Osteocyte (in vitro differentiated cells): ENCODE measurements at regions not wholly inside any gene's neighbourhood (a gene's known extent, or its start where the extent isn't known, plus 50 kb on each side); places are given as distances from the start of the nearest gene placed in this dataset.

Experiments used
- DNase-seq: peaks from one replicate; pipeline ENCODE4 v3.0.0; 2021; ENCODE audit warnings: mixed read lengths; ENCODE audit not compliant: unreplicated experiment; ENCODE audit errors: extremely low spot score
- H3K27ac Mint-ChIP-seq: one replicate; pipeline ENCODE4 v1.8.0; 2021; ENCODE audit warnings: mild to moderate bottlenecking, mixed read lengths; ENCODE audit not compliant: unreplicated experiment
- H3K27me3 Mint-ChIP-seq: one replicate; pipeline ENCODE4 v1.8.0; 2021; ENCODE audit warnings: mixed read lengths; ENCODE audit not compliant: unreplicated experiment
- H3K36me3 Mint-ChIP-seq: one replicate; pipeline ENCODE4 v1.8.0; 2021; ENCODE audit warnings: mixed read lengths; ENCODE audit not compliant: unreplicated experiment
- H3K4me1 Mint-ChIP-seq: one replicate; pipeline ENCODE4 v1.8.0; 2021; ENCODE audit warnings: mixed read lengths; ENCODE audit not compliant: unreplicated experiment
- H3K4me3 Mint-ChIP-seq: one replicate; pipeline ENCODE4 v1.8.0; 2021; ENCODE audit warnings: mild to moderate bottlenecking, moderate library complexity, mixed read lengths; ENCODE audit not compliant: unreplicated experiment
- H3K9me3 Mint-ChIP-seq: one replicate; pipeline ENCODE4 v1.8.0; 2021; ENCODE audit warnings: mixed read lengths; ENCODE audit not compliant: unreplicated experiment
- TF ChIP-seq, protein P1 (sequence below): fragments of 200-600 bp; sonication (generic); IDR thresholded peaks from 2 replicates; pipeline ENCODE4 v1.5.0; 2021; ENCODE audit warnings: antibody characterized with exemption, mild to moderate bottlenecking, moderate library complexity

DNA sequence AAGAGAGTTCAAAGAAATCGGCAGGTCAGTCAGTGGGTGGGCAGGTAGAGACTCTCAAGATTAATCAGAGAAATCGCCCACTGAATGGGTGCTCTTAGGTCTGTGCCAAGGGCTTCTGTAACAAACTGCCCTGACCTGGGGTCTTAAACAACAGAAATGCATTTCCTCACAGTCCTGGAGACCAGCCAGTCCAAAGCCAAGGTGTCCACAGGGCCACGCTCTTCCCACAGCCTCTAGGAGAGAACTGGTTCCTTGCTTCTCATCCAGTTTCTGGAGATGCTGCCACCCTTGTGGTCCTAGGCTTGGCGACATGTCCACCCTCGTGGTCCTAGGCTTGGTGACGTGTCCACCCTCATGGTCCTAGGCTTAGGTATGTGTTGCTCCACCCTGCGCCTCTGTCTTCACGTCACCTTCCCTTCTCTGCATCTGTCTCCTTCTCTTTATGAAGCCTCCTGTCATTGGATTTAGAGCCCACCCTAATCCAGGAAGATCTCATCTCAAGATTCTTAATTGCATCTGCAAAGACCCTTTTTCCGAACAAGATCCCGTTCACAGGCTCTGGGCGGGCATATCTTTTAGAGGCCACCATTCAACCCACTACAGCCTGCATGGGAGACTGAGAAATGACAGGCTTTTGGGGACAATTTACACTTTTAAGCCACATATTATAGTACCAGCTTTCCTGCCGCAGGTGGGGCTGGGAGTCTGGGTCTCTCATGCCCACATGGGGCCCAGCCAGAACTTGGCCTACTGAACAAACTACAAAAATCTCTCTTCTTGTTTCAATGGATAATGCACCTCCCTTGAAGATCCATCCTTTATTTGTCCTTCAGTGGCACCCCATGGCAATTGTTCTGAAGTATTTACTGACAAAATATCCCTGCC lies 161.3 kb downstream of the ASB1 start:
- Mint-ChIP-seq H3K4me3 (no peak overlapping the region), H3K36me3 (no peaks in the 10 kb centered on the region), H3K27ac (no peak overlapping the region), H3K27me3 (peaks cover 3% of the 10 kb centered on the region), H3K4me1 (no peaks in the 10 kb centered on the region), H3K9me3 (peaks cover 10% of the 10 kb centered on the region)
- TF ChIP-seq, protein P1, sequence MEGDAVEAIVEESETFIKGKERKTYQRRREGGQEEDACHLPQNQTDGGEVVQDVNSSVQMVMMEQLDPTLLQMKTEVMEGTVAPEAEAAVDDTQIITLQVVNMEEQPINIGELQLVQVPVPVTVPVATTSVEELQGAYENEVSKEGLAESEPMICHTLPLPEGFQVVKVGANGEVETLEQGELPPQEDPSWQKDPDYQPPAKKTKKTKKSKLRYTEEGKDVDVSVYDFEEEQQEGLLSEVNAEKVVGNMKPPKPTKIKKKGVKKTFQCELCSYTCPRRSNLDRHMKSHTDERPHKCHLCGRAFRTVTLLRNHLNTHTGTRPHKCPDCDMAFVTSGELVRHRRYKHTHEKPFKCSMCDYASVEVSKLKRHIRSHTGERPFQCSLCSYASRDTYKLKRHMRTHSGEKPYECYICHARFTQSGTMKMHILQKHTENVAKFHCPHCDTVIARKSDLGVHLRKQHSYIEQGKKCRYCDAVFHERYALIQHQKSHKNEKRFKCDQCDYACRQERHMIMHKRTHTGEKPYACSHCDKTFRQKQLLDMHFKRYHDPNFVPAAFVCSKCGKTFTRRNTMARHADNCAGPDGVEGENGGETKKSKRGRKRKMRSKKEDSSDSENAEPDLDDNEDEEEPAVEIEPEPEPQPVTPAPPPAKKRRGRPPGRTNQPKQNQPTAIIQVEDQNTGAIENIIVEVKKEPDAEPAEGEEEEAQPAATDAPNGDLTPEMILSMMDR = no peak
- DNase-seq = peak; percentile 65

DNA sequence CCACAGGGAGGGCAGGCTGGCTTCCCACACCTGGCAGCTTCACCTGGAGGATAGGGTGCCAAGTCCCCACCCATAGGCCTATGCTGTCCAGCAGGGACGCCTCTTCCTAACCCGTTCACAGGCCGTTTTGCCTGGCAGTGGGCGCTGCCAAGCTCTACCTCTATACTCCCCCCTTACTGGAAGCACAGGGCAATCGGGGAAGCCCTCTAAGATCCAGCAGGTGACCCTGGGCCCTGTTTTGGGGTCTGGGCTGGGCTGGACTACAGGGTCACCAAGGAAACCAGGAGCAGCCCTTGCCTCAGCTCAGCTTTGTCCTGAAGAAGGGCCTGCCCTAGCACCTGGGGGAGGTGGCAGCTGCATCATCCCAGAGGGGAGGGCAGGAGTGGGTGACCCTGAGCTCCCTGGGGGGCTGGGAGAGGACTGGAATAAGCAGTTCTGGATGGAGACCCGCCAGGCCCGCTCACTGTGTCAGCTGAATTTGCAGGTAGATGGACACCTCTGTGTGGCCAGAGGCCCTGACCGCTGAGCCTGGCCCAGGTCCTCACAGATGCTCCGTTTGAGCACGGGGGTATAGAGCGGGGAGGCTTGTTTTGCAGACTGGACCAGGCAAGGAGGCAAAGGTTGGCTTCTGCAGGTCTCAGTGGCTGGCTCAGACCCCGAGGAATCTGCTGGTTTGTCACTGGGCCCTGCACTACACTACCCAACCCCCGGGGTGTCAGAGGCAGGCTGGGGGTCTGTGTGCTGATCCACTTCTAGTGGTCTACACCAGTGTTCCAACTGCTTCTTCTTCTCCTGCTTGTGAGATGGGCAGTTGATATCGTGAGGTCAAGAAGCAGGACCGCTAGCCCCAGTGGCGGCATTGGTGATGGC lies 163.1 kb downstream of the ASB1 start:
- TF ChIP-seq, protein P1 = no peak
- no peaks in the 10 kb centered on the region for H3K36me3 Mint-ChIP-seq
- no peak overlapping the region for H3K4me3 Mint-ChIP-seq
- peak; percentile 73 for DNase-seq
- no peaks in the 10 kb centered on the region for H3K9me3 Mint-ChIP-seq
- no peak overlapping the region for H3K27ac Mint-ChIP-seq
- no peaks in the 10 kb centered on the region for H3K4me1 Mint-ChIP-seq
- no peaks in the 10 kb centered on the region for H3K27me3 Mint-ChIP-seq

DNA sequence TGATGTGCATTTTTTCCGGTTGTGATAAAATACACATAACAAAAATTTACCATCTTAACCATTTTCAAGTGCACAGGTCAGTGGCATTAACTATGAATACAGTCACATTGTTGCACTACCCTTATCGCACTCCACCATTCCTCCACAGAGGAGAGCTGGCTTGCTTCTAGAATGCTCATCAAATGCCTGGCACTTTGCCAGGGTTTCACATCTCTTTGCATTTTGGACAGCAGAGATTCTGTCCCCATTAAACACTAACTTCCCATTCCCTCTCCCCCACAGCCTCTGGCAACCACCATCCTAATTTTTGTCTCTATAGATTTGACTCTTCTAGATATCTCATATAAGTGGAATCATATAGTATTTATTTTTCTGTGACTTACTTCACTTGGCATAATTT lies 165.0 kb downstream of the ASB1 start:
- Mint-ChIP-seq H3K4me3 (no peak overlapping the region), H3K9me3 (no peaks in the 10 kb centered on the region), H3K36me3 (no peaks in the 10 kb centered on the region), H3K27me3 (no peaks in the 10 kb centered on the region), H3K27ac (no peak overlapping the region), H3K4me1 (peaks cover 2% of the 10 kb centered on the region)
- TF ChIP-seq, protein P1 = no peak
- peak; percentile 34 for DNase-seq

DNA sequence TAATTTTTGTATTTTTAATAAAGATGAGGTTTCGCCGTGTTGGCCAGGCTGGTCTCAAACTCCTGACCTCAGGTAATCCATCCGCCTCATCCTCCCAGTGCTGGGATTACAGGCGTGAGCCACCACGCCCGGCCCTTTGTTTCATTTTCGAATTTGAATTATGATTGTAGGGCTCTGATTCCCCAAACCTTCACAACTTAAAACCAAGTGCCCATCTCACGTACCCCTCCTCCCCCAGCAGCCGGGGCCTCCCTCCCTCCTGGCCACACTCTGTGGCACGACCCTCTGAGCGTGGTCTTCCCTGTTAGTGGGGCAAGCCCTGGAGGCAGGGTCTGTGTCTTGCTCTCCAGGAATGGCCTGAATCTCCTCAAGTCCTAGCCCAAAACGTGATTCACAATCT lies 166.5 kb downstream of the ASB1 start:
- no peak overlapping the region for H3K27ac Mint-ChIP-seq
- H3K27me3 Mint-ChIP-seq = no peaks in the 10 kb centered on the region
- TF ChIP-seq, protein P1 = no peak
- H3K36me3 Mint-ChIP-seq = no peaks in the 10 kb centered on the region
- H3K9me3 Mint-ChIP-seq = no peaks in the 10 kb centered on the region
- H3K4me3 Mint-ChIP-seq = no peak overlapping the region
- H3K4me1 Mint-ChIP-seq = peaks cover 8% of the 10 kb centered on the region
- DNase-seq = peak; percentile 66

DNA sequence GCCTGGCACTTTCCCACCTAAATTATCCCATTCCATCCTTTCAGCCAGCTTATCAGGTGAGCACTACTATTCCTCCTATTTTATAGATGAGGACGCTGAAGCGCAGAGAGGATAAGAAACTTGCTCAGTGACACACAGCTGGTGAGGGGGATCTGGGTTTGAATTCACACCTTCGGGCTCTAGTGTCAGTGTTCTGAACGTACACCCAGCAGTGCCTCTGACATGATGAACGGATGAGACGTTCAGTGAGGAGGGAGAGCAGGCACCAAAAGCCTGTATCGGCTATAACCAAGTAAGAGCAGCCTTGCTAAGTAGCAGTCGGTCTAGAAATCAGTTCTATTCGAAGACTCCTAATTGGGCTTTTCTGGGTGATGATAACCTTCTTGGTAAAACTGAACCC lies 167.0 kb downstream of the ASB1 start:
- no peak for DNase-seq
- TF ChIP-seq, protein P1 = no peak
- H3K4me1 Mint-ChIP-seq = peaks cover 8% of the 10 kb centered on the region
- H3K36me3 Mint-ChIP-seq = no peaks in the 10 kb centered on the region
- H3K4me3 Mint-ChIP-seq = no peak overlapping the region
- no peaks in the 10 kb centered on the region for H3K27me3 Mint-ChIP-seq
- no peaks in the 10 kb centered on the region for H3K9me3 Mint-ChIP-seq
- no peak overlapping the region for H3K27ac Mint-ChIP-seq
